ENCODE measurements at regions not wholly inside any gene's neighbourhood (a gene's known extent, or its start where the extent isn't known, plus 50 kb on each side); places are given as distances from the start of the nearest gene placed in this dataset.
A peak's percentile ranks its signal among the peaks of the same experiment; 100 is the strongest.

GRCh38 chr1:102566182-102566581, 542.1 kb downstream of the COL11A1 start:
- TF ChIP-seq CTCF (IDR thresholded peaks at IDR 0.05), result no peak
- TF ChIP-seq POLR2AphosphoS5 (IDR thresholded peaks at IDR 0.05), result no peak
- no peak for TF ChIP-seq POLR2A (IDR thresholded peaks at IDR 0.05)
- no peak for TF ChIP-seq EP300 (IDR thresholded peaks at IDR 0.05)
- Histone ChIP-seq H3K27ac (no peak overlapping the region), H3K4me1 (no peaks in the 10 kb centered on the region), H3K4me3 (no peak overlapping the region), H3K36me3 (no peaks in the 10 kb centered on the region), H3K27me3 (no peaks in the 10 kb centered on the region), H3K9me3 (no peaks in the 10 kb centered on the region)
- DNase-seq (no peak), ATAC-seq (ENCODE audit: low FRiP score in 2 of 2) (no peak)

- no peak overlapping the region for H3K27ac ChIP-seq
- no peak for DNase-seq
- ATAC-seq (ENCODE audit: low FRiP score in 2 of 2), result no peak
- H3K4me1 ChIP-seq, result no peaks in the 10 kb centered on the region
- WGBS, 2 donors, result 78 to 79% methylated on average over 1 of the region's 1 CpG
- H3K27me3 ChIP-seq, result no peaks in the 10 kb centered on the region
- no peak for TF ChIP-seq POLR2A (IDR thresholded peaks at IDR 0.05)
- TF ChIP-seq CTCF (IDR thresholded peaks at IDR 0.05), result no peak
- TF ChIP-seq EP300 (IDR thresholded peaks at IDR 0.05), result no peak
- no peak for TF ChIP-seq POLR2AphosphoS5 (IDR thresholded peaks at IDR 0.05)
- no peaks in the 10 kb centered on the region for H3K9me3 ChIP-seq
- no peak overlapping the region for H3K4me3 ChIP-seq
- H3K36me3 ChIP-seq, result no peaks in the 10 kb centered on the region
These were observed 545.9 kb downstream of the COL11A1 start for GRCh38 chr1:102562380-102562779.

GRCh38 chr1:102550729-102551384, 554.1 kb upstream of the OLFM3 start:
- 61 to 85% methylated on average over 2 of the region's 2 CpGs for WGBS, 2 donors
- TF ChIP-seq CTCF (IDR thresholded peaks at IDR 0.05) (peak in 1 of 6 experiments; percentile 6), POLR2A (IDR thresholded peaks at IDR 0.05) (no peak)

GRCh38 chr1:102546251-102546650, 549.5 kb upstream of the OLFM3 start:
- no peaks in the 10 kb centered on the region for H3K4me1 ChIP-seq
- H3K27me3 ChIP-seq, result no peaks in the 10 kb centered on the region
- H3K9me3 ChIP-seq, result no peaks in the 10 kb centered on the region
- WGBS, 2 donors, result 85 to 89% methylated on average over 2 of the region's 2 CpGs
- no peaks in the 10 kb centered on the region for H3K36me3 ChIP-seq
- no peak overlapping the region for H3K4me3 ChIP-seq
- H3K27ac ChIP-seq, result no peak overlapping the region
- DNase-seq (no peak), ATAC-seq (ENCODE audit: low FRiP score in 2 of 2) (no peak)
- TF ChIP-seq CTCF (IDR thresholded peaks at IDR 0.05), result no peak
- no peak for TF ChIP-seq POLR2A (IDR thresholded peaks at IDR 0.05)
- TF ChIP-seq POLR2AphosphoS5 (IDR thresholded peaks at IDR 0.05), result no peak
- TF ChIP-seq EP300 (IDR thresholded peaks at IDR 0.05), result no peak

More at GRCh38 chr1:102550729-102551384, 554.1 kb upstream of the OLFM3 start:
- Histone ChIP-seq H3K9me3 (peaks cover 0 to 7% (median 3%) of the 10 kb centered on the region in 4 donors), H3K4me3 (no peak overlapping the region), H3K27me3 (no peaks in the 10 kb centered on the region), H3K27ac (no peak overlapping the region), H3K4me1 (no peaks in the 10 kb centered on the region), H3K36me3 (no peaks in the 10 kb centered on the region)
- ATAC-seq (ENCODE audit: low FRiP score in 2 of 2), result no peak
- DNase-seq, result peak in 1 of 2 donors; percentile 21

GRCh38 chr1:102535829-102536505, 539.2 kb upstream of the OLFM3 start:
- ATAC-seq (ENCODE audit: low FRiP score in 2 of 2), result no peak
- no peak for TF ChIP-seq POLR2AphosphoS5 (IDR thresholded peaks at IDR 0.05)
- TF ChIP-seq CTCF (IDR thresholded peaks at IDR 0.05), result no peak
- TF ChIP-seq EP300 (IDR thresholded peaks at IDR 0.05), result no peak
- no peak for TF ChIP-seq POLR2A (IDR thresholded peaks at IDR 0.05)
- Histone ChIP-seq H3K27me3 (no peaks in the 10 kb centered on the region), H3K4me1 (no peaks in the 10 kb centered on the region), H3K9me3 (no peaks in the 10 kb centered on the region), H3K36me3 (no peaks in the 10 kb centered on the region), H3K27ac (no peak overlapping the region), H3K4me3 (no peak overlapping the region)
- 85 to 86% methylated on average over 5 of the region's 5 CpGs for WGBS, 2 donors
- DNase-seq, result no peak
